DOHH2 (cell line): ENCODE measurements at regions not wholly inside any gene's neighbourhood (a gene's known extent, or its start where the extent isn't known, plus 50 kb on each side); places are given as distances from the start of the nearest gene placed in this dataset.

Source experiments
- EZH2phosphoT487 ChIP-seq: fragments of 200-600 bp; sonication (generic); IDR thresholded peaks from 2 replicates; pipeline ENCODE4 v1.6.1; 2017; ENCODE audit warnings: borderline replicate concordance, mild to moderate bottlenecking, antibody characterized with exemption, low read length, moderate library complexity, mixed read lengths
- TF ChIP-seq, protein P1 (sequence below): fragments of 200-600 bp; sonication (generic); IDR thresholded peaks from one replicate; pipeline ENCODE4 v1.5.1; 2014; ENCODE audit warnings: antibody characterized with exemption, mild to moderate bottlenecking, low read depth, low read length; ENCODE audit not compliant: poor library complexity, severe bottlenecking

DNA sequence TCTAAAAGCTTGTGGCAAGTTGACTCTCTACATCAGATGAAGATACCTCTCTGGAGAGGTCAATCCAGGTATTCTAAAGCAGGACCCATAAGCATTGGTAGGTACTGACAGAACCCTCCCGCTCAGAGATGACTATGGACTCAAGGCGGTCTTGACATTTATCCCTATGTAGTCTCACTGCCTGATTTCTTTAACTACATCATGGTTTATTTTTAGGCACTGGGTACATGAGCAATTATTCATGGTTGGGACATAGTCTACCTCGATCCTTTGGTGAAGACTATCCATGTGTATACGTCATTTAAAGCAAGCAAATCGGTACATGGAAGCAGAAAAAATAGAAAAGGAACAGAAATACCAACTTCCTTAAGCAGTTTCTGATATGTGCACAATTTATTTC, 136.2 kb upstream of the TAB2 start:
- TF ChIP-seq, protein P1, sequence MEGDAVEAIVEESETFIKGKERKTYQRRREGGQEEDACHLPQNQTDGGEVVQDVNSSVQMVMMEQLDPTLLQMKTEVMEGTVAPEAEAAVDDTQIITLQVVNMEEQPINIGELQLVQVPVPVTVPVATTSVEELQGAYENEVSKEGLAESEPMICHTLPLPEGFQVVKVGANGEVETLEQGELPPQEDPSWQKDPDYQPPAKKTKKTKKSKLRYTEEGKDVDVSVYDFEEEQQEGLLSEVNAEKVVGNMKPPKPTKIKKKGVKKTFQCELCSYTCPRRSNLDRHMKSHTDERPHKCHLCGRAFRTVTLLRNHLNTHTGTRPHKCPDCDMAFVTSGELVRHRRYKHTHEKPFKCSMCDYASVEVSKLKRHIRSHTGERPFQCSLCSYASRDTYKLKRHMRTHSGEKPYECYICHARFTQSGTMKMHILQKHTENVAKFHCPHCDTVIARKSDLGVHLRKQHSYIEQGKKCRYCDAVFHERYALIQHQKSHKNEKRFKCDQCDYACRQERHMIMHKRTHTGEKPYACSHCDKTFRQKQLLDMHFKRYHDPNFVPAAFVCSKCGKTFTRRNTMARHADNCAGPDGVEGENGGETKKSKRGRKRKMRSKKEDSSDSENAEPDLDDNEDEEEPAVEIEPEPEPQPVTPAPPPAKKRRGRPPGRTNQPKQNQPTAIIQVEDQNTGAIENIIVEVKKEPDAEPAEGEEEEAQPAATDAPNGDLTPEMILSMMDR: no peak
- no peak for TF ChIP-seq EZH2phosphoT487
